Breast epithelium (tissue), 4 donors: ENCODE measurements at regions not wholly inside any gene's neighbourhood (a gene's known extent, or its start where the extent isn't known, plus 50 kb on each side); places are given as distances from the start of the nearest gene placed in this dataset.

ENCODE experiments used
- DNase-seq, 2 donors: peaks; one replicate each; pipeline ENCODE4 v3.0.0-alpha.2; 2019; ENCODE audit warnings: low spot score in 2 of 2
- H3K27ac ChIP-seq, 2 donors: fragments of 200-600 bp; sonication (generic) in 1 of 2; one replicate each; pipeline ENCODE4 v1.5.1; 2016 to 2019; ENCODE audit warnings: mild to moderate bottlenecking in 1 of 2
- H3K27me3 ChIP-seq, 2 donors: fragments of 200-600 bp; sonication (generic) in 1 of 2; one replicate each; pipeline versions ENCODE4 v1.5.1 to v1.6.0; 2017 to 2019; ENCODE audit warnings: control low read depth in 1 of 2, mild to moderate bottlenecking in 1 of 2
- H3K36me3 ChIP-seq: fragments of 200-600 bp; one replicate; pipeline ENCODE4 v1.5.1; 2019
- H3K4me1 ChIP-seq, 2 donors: fragments of 200-600 bp; sonication (generic); one replicate each; pipeline ENCODE4 v1.5.1; 2016 to 2019; ENCODE audit warnings: control low read depth in 1 of 2
- H3K4me3 ChIP-seq, 3 donors: fragments of 200-600 bp; sonication (generic); 1 replicate in 2 of 3; 2 replicates in 1 of 3; pipeline ENCODE4 v1.5.1; 2016 to 2019; ENCODE audit warnings: mild to moderate bottlenecking in 3 of 3, moderate library complexity in 2 of 3
- H3K9me3 ChIP-seq, 2 donors: fragments of 200-600 bp; sonication (generic) in 1 of 2; one replicate each; pipeline ENCODE4 v1.5.1; 2016 to 2019; ENCODE audit warnings: control low read depth in 1 of 2
- CTCF ChIP-seq, 3 donors: fragments of 450-650 bp; IDR thresholded peaks; one replicate each; pipeline ENCODE4 v1.5.1; 2016 to 2017; ENCODE audit warnings: antibody characterized with exemption in 3 of 3, mild to moderate bottlenecking in 3 of 3, moderate library complexity in 3 of 3
- POLR2A ChIP-seq: fragments of 450-650 bp; IDR thresholded peaks from one replicate; pipeline ENCODE4 v1.6.1; 2016; ENCODE audit warnings: antibody characterized with exemption, mild to moderate bottlenecking, moderate library complexity
- POLR2AphosphoS5 ChIP-seq, 3 donors: sonication (generic); formaldehyde crosslinking; IDR thresholded peaks; one replicate each; pipeline ENCODE4 v1.6.1; 2017; ENCODE audit warnings: antibody characterized with exemption in 3 of 3
- intact Hi-C: fragments of 100-400 bp; cut with DNase I; formaldehyde crosslinking; loops from one replicate; pipeline ENCODE4 v1.15.1; 2023; ENCODE audit warnings: low total_unique reads

GRCh38 chr18:22110461-22110924 lies 58.9 kb upstream of the GATA6 start:
- no peaks in the 10 kb centered on the region for H3K36me3 ChIP-seq
- no peaks in the 10 kb centered on the region for H3K9me3 ChIP-seq
- H3K27ac ChIP-seq, result no peak overlapping the region
- no peaks in the 10 kb centered on the region for H3K4me1 ChIP-seq
- no peak overlapping the region for H3K4me3 ChIP-seq
- H3K27me3 ChIP-seq, result no peaks in the 10 kb centered on the region
- DNase-seq, result no peak
- no peak for TF ChIP-seq CTCF (IDR thresholded peaks at IDR 0.05)
- TF ChIP-seq POLR2A, result no peak
- TF ChIP-seq POLR2AphosphoS5 (IDR thresholded peaks at IDR 0.05), result no peak
- intact Hi-C loops, result no loop called here

- Histone ChIP-seq H3K27me3 (no peaks in the 10 kb centered on the region), H3K4me1 (no peaks in the 10 kb centered on the region), H3K4me3 (no peak overlapping the region), H3K9me3 (no peaks in the 10 kb centered on the region), H3K27ac (no peak overlapping the region), H3K36me3 (no peaks in the 10 kb centered on the region)
- DNase-seq, result no peak
- TF ChIP-seq CTCF (IDR thresholded peaks at IDR 0.05), result no peak
- no peak for TF ChIP-seq POLR2AphosphoS5 (IDR thresholded peaks at IDR 0.05)
- TF ChIP-seq POLR2A, result no peak
- intact Hi-C loops, result no loop called here
These were observed 57.2 kb upstream of the GATA6 start for GRCh38 chr18:22112215-22112614.

- no peak overlapping the region for H3K4me3 ChIP-seq
- H3K36me3 ChIP-seq, result no peaks in the 10 kb centered on the region
- no peaks in the 10 kb centered on the region for H3K4me1 ChIP-seq
- TF ChIP-seq POLR2A, result no peak
- no peak for TF ChIP-seq CTCF (IDR thresholded peaks at IDR 0.05)
- no peak for TF ChIP-seq POLR2AphosphoS5 (IDR thresholded peaks at IDR 0.05)
- H3K27ac ChIP-seq, result no peak overlapping the region
- intact Hi-C loops, result no loop called here
- no peak for DNase-seq
- no peaks in the 10 kb centered on the region for H3K27me3 ChIP-seq
- H3K9me3 ChIP-seq, result no peaks in the 10 kb centered on the region
These were observed 56.1 kb upstream of the GATA6 start for GRCh38 chr18:22113144-22113844.

- DNase-seq, result no peak
- TF ChIP-seq POLR2A (no peak), CTCF (IDR thresholded peaks at IDR 0.05) (no peak), POLR2AphosphoS5 (IDR thresholded peaks at IDR 0.05) (no peak)
- H3K4me1 ChIP-seq, result no peaks in the 10 kb centered on the region
- no peaks in the 10 kb centered on the region for H3K9me3 ChIP-seq
- intact Hi-C loops, result no loop called here
- no peaks in the 10 kb centered on the region for H3K36me3 ChIP-seq
- no peak overlapping the region for H3K4me3 ChIP-seq
- no peak overlapping the region for H3K27ac ChIP-seq
- H3K27me3 ChIP-seq, result no peaks in the 10 kb centered on the region
These were observed 54.7 kb upstream of the GATA6 start for GRCh38 chr18:22114526-22115321.

GRCh38 chr18:22115573-22115972 lies 53.8 kb upstream of the GATA6 start:
- intact Hi-C loops, result no loop called here
- no peak for DNase-seq
- Histone ChIP-seq H3K36me3 (no peaks in the 10 kb centered on the region), H3K27ac (no peak overlapping the region), H3K4me3 (no peak overlapping the region), H3K4me1 (no peaks in the 10 kb centered on the region), H3K9me3 (no peaks in the 10 kb centered on the region), H3K27me3 (no peaks in the 10 kb centered on the region)
- TF ChIP-seq POLR2A, result no peak
- no peak for TF ChIP-seq POLR2AphosphoS5 (IDR thresholded peaks at IDR 0.05)
- no peak for TF ChIP-seq CTCF (IDR thresholded peaks at IDR 0.05)
